ENCODE measurements at regions not wholly inside any gene's neighbourhood (a gene's known extent, or its start where the extent isn't known, plus 50 kb on each side); places are given as distances from the start of the nearest gene placed in this dataset.
A peak's percentile ranks its signal among the peaks of the same experiment; 100 is the strongest.
"Not testable (repeated sequence)": the region's sequence is repeated elsewhere in the genome, so short reads cannot be mapped to it uniquely, and the experiment has no call there.

DNA sequence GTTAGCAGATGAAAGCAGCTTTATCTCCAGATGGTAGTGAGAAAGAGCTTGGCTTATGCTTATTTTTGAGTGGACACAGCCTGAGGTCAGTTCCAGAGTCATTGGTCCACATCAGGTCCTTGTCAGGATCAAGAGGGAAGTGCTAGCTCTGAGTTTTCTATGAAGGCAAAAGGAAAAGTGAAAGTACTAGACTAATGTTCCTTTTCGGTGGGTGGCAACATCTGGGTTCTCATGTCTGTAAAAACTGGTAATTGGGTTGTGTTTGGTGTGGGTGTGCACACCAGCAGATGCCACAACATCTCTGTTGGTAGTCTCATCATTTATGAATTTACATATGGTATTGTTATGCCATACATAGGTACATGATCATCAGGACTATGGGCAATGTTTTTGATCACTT, 210.5 kb downstream of the PWWP3B start:
- DNase-seq, result no peak

DNA sequence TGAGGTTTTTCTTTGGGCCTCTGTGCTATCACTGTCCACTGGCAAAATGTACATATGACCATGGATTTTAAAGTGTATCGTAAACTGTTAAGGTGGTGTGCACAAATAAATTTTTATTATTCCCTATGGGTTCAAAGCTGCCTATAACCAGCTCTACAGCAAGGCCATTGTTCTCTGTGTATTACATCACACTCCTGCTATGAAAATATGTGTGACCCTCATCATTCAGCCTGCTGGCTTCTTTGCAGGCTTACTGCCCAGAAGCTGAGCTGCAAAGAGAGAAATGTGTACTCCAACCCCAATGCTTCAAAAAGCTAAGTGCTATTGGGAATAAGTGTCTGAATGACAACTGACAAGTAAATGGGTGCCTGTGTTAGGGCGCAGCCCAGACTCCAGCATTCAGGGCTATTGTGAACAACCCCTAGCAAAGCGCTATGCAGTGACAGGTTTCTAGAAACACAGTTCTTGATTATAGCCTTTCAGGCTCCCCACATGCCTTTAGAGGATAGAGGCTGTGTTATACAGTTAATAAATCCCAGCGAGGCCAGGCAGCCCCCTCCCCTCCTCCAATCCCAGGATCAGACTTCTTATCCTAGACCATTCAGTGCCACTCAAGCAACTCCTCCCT, 220.4 kb upstream of the RADX start:
- DNase-seq, result no peak

DNA sequence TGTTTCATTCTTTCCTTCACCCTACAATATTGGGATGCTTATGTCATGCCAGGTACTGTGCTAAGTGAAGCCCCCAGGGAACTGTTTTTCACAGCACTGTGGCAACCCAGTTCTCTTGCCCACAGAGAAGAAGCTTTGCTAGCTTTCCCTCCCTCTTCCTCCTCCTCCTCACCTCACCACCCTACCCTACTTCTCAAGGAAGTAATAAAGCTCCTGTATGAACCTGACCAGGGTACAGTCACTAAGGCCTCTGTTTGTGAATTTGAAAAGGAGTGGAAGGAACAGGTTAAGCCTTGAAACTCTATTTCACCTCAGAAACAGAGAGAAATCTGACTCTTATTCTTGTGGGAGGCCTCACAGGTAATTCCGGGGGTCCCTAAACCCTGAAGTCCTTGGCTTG, 219.4 kb upstream of the RADX start:
- no peak for DNase-seq

DNA sequence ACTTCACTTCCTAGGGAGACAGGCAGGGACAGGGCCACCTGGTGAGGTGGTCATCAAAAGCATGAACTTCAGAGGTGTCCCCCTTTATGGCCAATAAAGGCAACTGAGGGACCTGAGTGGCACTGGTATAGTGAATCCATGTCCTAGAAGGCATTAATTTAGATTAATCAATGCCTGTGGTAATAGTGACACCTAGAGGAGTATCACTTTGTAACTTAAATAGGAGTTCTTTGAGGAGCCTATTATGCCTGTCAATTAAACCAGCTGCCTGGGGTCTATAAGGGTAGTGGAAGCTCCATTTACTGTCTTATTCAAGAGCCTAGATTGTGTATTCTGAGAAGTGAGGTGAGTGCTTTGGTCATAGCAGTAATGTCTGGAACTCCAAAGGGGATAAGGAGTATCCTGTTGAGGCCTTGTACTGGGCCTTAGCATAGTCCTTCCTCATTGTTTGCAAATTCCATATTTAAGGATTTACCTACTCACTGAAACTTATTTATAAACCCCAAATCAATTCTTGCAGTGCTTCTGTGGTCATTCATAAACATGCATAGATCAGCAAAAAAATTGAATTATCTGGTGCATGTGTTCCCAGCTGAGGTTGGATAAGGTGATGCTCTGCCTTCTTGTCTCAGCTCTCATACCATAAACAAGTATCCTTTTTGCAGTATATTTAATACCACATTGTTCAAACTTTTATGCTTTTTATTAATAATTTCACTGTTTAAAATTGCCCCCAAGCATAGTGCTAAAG, 213.8 kb upstream of the RADX start:
- no peak for DNase-seq

GRCh38 chrX:106401965-106402559, 209.7 kb upstream of the RADX start:
- DNase-seq, result no peak

DNA sequence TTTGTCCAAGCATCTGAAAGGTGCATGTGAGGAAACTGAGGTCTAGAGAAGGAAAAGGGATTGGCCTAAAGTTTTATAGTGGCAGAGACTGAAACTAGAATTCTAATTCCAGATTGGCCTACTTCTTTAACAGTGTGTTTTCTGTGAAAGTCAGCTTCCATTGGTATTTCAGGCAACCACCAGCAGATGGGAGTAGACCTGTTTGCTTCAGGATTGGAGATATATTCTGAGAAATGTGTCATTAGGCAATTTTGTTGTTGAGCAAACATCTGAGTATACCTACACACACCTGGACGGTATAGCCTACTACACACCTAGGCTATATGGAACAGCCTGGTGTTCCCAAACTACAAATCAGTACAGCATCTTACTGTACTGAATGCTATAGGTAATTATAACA, 207.3 kb upstream of the RADX start:
- no peak for DNase-seq

DNA sequence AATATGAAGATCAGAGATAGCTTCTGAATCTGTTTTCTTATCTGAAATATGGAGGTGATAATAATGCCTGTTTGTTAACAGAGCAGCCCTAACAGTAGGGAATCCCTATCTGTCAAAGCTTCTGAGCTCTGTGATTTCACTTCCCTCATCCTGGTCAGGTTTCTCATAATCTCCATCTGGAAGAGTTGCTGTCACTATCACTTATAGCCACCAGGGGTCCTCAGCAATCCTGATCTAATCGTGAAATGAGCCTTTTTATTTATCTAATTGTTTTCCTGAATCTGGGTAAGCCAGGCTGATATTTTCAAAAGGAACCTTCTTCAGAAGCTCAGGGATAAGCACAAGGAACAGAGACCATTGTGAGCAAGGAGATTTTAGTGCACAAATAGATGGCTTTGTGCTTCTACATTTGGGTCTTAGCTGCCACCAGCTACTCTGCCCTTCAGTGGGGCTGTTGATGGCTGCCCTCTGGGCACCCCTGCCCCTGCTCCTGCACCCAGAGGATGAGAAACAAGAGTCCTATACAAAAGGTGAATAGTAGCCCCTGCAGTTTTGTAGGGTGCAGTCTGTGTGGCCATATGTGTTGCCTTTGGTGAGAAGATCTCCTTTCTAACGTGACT, 196.4 kb upstream of the RADX start:
- peak; percentile 0 for DNase-seq

GRCh38 chrX:106436691-106437090, 175.1 kb upstream of the RADX start:
- DNase-seq, result no peak

- DNase-seq, result no peak
Measured at GRCh38 chrX:106437407-106437806, 174.4 kb upstream of the RADX start.

GRCh38 chrX:106450405-106450804, 161.4 kb upstream of the RADX start:
- DNase-seq, result no peak

GRCh38 chrX:106451933-106452332, 159.8 kb upstream of the RADX start:
- DNase-seq, result no peak

- no peak for DNase-seq
Measured at GRCh38 chrX:106454991-106455390, 156.8 kb upstream of the RADX start.

GRCh38 chrX:106457802-106458201, 154.0 kb upstream of the RADX start:
- no peak for DNase-seq

DNA sequence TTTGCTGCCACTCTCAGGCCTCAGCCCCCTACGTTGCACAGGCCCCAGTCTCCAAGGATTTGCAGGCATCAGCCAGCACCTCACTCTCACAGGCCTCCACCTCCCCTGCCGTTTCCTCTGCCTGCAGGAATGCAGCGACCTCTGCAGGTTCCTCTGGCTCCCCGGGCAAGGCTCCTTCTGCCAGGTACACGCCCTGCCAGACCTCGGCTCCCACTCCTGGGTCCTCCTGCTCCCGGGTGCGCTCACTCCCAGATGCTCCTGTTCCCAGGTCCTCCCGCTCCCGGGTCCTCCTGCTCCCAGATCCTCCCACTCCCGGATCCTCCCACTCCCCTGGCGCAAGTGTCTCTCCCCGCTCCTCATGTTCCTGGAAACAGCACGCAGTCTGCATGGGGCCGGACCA, 144.4 kb upstream of the RADX start:
- no peak for DNase-seq

- DNase-seq, result no peak
Measured at GRCh38 chrX:106467943-106468342, 143.8 kb upstream of the RADX start.

DNA sequence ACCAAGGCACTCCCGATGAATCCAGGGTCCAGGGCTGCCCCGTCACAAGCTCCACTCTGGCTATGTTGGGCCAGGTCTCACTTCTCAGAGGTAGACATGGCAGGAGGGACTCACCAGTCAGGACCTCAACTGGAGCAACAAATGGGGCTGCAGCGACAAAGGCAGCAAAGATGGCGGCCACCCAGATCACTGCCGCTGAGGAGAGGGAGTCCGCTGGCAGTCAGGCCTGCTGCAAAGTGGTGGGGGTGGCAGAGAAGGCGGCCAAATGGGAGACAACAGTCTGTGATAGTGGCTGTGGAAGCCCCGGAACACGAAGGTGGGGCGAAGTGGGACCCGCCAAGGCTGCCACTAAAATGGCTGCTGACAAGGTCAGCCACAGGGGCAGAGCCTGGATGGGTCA, 143.3 kb upstream of the RADX start:
- DNase-seq, result no peak

GRCh38 chrX:106479920-106480319, 131.9 kb upstream of the RADX start:
- no peak for DNase-seq

DNA sequence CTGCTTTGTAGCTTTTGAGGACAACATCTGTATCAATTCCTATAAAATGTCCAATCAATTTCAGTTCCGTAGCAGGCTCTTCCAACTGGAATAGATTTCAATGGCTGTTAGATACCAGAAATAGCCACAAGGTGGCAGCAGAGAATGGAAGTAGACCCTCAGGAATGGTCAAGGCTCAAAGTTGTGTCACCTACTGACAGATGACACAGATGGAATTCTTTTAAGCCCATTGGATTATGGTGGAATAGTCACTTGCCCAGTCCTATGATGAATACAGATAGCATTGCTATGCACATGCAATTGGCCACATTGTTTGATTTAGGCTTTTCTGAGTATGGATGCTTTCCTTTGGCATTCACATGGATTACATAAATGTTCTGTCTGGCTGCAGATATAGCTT, 130.4 kb upstream of the RADX start:
- peak; percentile 28 for DNase-seq

GRCh38 chrX:106484233-106484632, 127.5 kb upstream of the RADX start:
- no peak for DNase-seq

GRCh38 chrX:106493210-106493816, 118.5 kb upstream of the RADX start:
- DNase-seq, result not testable (repeated sequence)

DNA sequence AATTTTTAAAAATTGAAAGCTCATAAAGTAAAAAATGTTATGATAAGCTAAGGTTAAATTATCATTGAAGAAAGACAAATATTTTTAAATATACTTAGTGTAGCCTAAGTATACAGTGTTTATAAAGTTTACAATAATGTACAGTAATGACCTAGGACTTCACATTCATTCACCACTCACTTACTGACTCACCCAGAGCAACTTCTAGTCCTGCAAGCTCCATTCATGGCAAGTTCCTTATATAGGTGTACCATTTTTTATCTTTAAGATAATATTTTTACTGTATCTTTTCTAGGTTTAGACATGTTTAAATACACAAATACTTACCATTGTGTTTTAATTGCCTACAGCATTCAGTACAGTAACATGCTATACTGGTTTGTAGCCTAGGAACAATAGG, 112.3 kb upstream of the RADX start:
- DNase-seq, result no peak

DNA sequence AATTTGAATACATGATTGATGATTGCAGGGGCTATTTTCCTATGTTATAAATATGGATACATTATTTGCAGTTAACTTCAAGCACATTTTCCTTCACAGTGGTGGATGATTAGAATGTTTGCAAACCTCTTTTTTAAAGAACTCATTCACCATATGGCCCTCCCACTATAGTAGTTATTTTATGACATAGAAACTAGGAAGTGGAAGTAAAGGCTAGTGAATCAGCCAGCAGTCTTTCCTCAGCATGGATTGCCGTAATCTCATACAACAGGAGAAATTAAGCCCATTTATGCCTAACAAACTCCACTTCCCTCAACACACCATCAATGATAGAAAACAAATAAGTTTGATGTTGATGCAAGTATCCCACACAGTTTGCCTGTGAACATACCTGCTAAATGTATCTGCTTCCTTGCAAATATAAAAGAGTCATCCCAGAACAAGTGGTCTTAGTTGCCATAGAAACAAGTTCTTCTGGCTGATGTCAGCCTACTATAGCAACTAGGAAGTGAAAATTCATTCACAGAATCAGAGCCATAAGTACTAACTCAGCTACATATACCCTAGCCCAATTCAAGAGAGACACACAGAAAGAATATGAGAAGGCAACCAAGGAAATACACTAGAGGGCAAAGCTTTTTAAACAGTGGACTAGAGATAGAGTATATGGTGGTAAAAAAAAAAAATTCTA, 100.9 kb upstream of the RADX start:
- DNase-seq, result no peak
